WI38 (cell line): ENCODE measurements at regions not wholly inside any gene's neighbourhood (a gene's known extent, or its start where the extent isn't known, plus 50 kb on each side); places are given as distances from the start of the nearest gene placed in this dataset.
"Not testable (repeated sequence)": the region's sequence is repeated elsewhere in the genome, so short reads cannot be mapped to it uniquely, and the experiment has no call there.

ENCODE experiments used
- H3K4me3 ChIP-seq: 2 replicates; pipeline ENCODE4 v1.5.1; 2011; ENCODE audit warnings: low read depth, mild to moderate bottlenecking, control low read depth, low read length
- TF ChIP-seq, protein P1 (sequence below): IDR thresholded peaks from 2 replicates; pipeline ENCODE4 v1.5.1; 2012; ENCODE audit warnings: low read depth, mild to moderate bottlenecking, control low read depth, low read length

DNA sequence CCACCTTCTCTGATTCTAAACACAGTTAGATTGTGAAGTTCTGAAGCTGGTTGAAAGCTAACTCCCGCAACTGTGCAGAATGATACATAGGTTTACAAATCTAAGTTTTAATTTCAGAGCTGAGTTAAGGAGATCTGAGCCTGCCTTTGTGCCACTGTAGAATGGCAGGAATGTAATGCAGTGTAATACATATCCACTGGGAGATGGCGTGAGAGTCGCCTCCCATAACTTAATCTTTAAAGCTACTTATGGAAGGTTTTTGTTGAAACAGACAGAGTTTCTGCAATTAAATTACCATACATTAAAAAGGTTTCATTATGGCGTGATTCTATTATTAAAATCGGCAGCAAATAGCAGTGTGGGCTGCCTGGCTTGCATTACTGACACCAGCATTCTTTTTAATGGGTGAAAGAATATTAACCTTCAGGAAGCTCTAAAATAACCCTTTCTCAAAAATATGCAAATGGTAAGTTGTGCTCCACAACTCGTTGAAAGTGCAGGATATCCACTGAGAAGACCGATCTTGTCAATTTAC lies 257.4 kb downstream of the OLFM4 start:
- no peak overlapping the region for H3K4me3 ChIP-seq
- TF ChIP-seq, protein P1, sequence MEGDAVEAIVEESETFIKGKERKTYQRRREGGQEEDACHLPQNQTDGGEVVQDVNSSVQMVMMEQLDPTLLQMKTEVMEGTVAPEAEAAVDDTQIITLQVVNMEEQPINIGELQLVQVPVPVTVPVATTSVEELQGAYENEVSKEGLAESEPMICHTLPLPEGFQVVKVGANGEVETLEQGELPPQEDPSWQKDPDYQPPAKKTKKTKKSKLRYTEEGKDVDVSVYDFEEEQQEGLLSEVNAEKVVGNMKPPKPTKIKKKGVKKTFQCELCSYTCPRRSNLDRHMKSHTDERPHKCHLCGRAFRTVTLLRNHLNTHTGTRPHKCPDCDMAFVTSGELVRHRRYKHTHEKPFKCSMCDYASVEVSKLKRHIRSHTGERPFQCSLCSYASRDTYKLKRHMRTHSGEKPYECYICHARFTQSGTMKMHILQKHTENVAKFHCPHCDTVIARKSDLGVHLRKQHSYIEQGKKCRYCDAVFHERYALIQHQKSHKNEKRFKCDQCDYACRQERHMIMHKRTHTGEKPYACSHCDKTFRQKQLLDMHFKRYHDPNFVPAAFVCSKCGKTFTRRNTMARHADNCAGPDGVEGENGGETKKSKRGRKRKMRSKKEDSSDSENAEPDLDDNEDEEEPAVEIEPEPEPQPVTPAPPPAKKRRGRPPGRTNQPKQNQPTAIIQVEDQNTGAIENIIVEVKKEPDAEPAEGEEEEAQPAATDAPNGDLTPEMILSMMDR = no peak

DNA sequence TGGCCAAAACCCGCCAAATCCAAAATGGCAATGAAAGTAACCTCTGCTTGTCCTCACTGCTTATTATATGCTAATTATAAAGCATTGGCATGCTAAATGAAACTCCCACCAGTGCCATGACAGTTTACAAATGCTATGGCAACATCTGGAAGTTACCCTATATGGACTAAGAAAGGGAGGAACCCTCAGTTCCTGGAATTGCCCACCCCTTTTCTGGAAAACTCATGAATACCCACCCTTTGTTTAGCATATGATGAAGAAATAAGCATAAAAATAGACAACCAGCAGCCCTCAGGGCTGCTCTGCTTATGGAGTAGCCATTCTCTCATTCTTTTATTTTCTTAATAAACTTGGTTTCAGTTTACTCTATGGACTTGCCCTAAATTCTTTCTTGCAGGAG lies 269.8 kb downstream of the OLFM4 start:
- no peak overlapping the region for H3K4me3 ChIP-seq
- TF ChIP-seq, protein P1 = no peak

DNA sequence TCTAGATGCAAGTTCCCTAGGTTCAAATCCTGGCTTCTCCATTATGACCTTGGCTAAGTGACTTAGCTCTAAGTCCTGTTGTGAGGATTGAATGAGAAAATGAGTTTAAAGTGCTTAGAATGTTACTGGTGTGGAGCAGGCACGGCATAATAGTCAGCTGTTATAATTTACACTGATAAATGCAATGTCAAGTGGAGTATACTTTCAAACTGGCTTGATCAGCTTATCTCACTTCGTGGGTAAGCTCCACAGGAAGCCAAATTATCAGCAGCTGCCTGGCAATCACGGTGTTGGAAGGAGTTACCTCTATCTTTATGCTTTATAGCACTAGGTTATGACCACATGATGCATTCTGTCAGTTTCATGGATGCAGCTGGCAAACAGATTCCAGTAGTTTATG lies 272.8 kb downstream of the OLFM4 start:
- TF ChIP-seq, protein P1 = no peak
- no peak overlapping the region for H3K4me3 ChIP-seq

DNA sequence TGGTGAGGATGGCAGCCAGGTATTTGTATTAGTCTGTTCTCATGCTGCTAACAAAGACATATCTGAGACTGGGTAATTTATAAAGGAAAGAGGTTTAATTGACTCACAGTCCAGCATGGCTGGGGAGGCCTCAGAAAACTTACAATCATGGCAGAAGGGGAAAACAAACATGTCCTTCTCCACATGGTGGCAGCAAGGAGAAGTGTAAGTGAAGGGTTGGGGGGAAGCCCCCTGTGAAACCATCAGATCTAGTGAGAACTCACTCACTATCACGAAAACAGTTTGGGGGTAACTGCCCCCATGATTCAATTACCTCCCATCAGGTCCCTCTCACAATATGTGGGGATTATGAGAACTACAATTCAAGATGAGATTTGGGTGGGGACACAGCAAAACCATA lies 276.8 kb downstream of the OLFM4 start:
- not testable (repeated sequence) for H3K4me3 ChIP-seq

DNA sequence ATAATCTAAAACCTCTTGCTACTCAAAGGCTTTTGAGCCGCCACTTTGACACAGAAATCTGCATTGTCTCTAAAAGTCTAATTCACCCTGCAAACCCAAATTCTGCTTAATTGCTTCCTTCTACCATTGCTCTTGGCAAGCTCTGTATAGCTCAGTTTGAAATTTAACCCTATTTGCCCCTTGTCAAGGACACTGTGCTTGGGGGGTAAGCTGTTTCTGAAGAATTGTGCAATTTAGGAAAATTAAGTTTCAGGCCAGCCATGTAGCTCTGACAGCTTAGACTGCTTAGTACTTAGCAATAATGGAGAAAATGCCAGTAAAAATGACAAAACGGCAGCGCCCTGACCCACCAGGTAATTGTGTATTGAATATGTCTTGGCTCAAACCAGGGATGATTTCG lies 282.2 kb downstream of the OLFM4 start:
- H3K4me3 ChIP-seq = no peak overlapping the region
- TF ChIP-seq, protein P1 = no peak

DNA sequence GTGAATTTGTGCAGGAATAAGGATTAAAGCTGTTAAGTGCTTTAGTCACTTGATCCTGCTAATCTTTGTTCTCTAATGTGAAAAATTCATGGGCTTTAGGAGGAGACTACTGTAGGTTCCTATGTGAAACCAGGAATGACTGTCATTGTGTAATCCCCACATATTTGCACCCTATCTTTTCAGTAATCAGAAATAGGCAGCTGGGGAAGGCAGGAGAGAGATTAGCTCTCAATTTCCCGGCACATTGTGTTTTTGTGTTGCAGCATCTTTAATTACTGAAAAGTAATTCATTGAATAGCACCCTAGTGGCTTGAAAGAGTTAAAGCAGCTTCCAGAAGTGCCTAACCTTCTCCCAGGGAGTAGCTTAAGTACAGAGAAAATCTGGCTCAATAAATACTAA lies 282.9 kb downstream of the OLFM4 start:
- no peak overlapping the region for H3K4me3 ChIP-seq
- TF ChIP-seq, protein P1 = no peak

DNA sequence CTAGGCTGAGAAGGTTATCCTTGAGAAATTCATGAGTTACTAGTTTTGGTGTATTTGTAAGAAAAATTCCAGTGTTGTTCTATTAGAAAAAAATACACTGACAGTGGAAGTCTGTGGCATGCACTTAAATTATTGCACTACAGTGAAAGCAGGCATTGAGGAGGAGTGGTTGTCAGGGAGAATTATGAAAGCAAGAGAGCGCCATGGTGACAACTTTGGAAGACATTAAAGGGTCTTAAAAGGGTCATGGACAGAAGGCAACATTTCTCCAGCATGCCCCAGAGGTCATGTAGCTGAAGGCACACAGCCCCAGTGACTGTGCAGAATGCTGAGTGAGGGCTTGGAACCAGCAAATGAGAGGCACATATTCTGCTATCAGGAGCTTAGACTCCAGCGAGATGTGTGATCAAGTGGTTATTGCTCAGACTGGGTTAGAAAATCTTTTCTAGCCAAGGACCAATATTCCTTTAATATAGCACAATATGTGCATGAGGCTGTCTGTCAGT lies 292.7 kb downstream of the OLFM4 start:
- TF ChIP-seq, protein P1 = no peak

DNA sequence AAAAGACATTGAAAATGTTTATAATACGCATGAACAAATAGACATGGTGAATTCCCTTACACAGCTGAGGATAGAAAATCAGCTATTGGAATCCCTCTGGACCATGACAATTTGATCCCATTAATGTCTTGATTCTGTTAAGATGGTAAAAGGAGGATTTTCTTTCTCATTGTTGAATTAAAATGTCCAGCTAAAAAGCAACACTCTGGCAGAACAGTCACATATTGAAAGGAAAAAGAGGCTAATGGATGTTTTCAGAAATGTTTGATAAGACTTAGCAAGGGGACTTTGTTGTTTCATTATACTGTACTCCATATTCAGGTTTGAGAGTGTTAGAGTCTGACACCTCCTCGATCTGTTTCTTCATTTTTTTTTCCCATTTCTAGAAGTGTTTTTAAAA lies 296.0 kb downstream of the OLFM4 start:
- TF ChIP-seq, protein P1 = no peak
- H3K4me3 ChIP-seq = no peak overlapping the region

More for the DNA sequence above, 292.7 kb downstream of the OLFM4 start:
- H3K4me3 ChIP-seq = no peak overlapping the region
